GM23338 (cell line): ENCODE measurements at regions not wholly inside any gene's neighbourhood (a gene's known extent, or its start where the extent isn't known, plus 50 kb on each side); places are given as distances from the start of the nearest gene placed in this dataset.

Source experiments
- ATAC-seq: fragments of 200-7000 bp; cut with Tn5 transposase; 3 replicates; pipeline ENCODE4 v1.9.1; 2020
- DNase-seq: peaks from one replicate; pipeline ENCODE4 v3.0.0-alpha.2; 2015; ENCODE audit warnings: low spot score
- H2AFZ ChIP-seq: fragments of 200-600 bp; sonication (generic); 2 replicates; pipeline ENCODE4 v1.8.0; 2016; ENCODE audit warnings: antibody characterized with exemption, mild to moderate bottlenecking, moderate library complexity
- H3F3A ChIP-seq: fragments of 200-600 bp; sonication (generic); replicated peaks from 2 replicates; pipeline ENCODE4 v1.8.0; 2017; ENCODE audit warnings: antibody characterized with exemption, mixed run types, low read depth
- H3K27ac ChIP-seq: fragments of 200-600 bp; sonication (generic); 2 replicates; pipeline ENCODE4 v1.6.1; 2016; ENCODE audit warnings: low read depth
- H3K27me3 ChIP-seq: fragments of 200-600 bp; sonication (generic); 2 replicates; pipeline ENCODE4 v1.8.0; 2016; ENCODE audit warnings: mild to moderate bottlenecking, mixed run types, moderate library complexity; ENCODE audit not compliant: insufficient read depth
- H3K36me3 ChIP-seq: fragments of 200-600 bp; sonication (generic); 2 replicates; pipeline ENCODE4 v1.8.0; 2016; ENCODE audit warnings: mild to moderate bottlenecking; ENCODE audit not compliant: insufficient read depth
- H3K4me1 ChIP-seq: fragments of 200-600 bp; sonication (generic); 2 replicates; pipeline ENCODE4 v1.8.0; 2016; ENCODE audit warnings: mild to moderate bottlenecking, moderate library complexity; ENCODE audit not compliant: insufficient read depth
- H3K4me2 ChIP-seq: fragments of 200-600 bp; sonication (generic); 2 replicates; pipeline ENCODE4 v1.7.1; 2017; ENCODE audit warnings: mixed run types
- H3K4me3 ChIP-seq: fragments of 200-600 bp; sonication (generic); 2 replicates; pipeline ENCODE4 v1.6.1; 2016; ENCODE audit warnings: mixed run types
- H3K79me2 ChIP-seq: fragments of 200-600 bp; sonication (generic); replicated peaks from 2 replicates; pipeline ENCODE4 v1.8.0; 2017; ENCODE audit warnings: mild to moderate bottlenecking; ENCODE audit not compliant: insufficient read depth
- H3K9me2 ChIP-seq: fragments of 200-600 bp; sonication (generic); 2 replicates; pipeline ENCODE4 v1.8.0; 2017; ENCODE audit not compliant: insufficient read depth
- H4K20me1 ChIP-seq: fragments of 200-600 bp; sonication (generic); replicated peaks from 2 replicates; pipeline ENCODE4 v1.8.0; 2017; ENCODE audit warnings: mild to moderate bottlenecking; ENCODE audit not compliant: insufficient read depth
- H3K27ac Mint-ChIP-seq: 2 replicates; pipeline ENCODE4 v1.8.0; 2020; ENCODE audit warnings: inconsistent platforms, mild to moderate bottlenecking, moderate library complexity, mixed read lengths
- H3K27me3 Mint-ChIP-seq: 3 replicates; pipeline ENCODE4 v1.8.0; 2022; ENCODE audit warnings: low read depth, mild to moderate bottlenecking, moderate library complexity, mixed read lengths, inconsistent platforms; ENCODE audit not compliant: insufficient read depth, poor library complexity
- H3K36me3 Mint-ChIP-seq: 3 replicates; pipeline ENCODE4 v1.8.0; 2021; ENCODE audit warnings: low read depth, mild to moderate bottlenecking, inconsistent platforms, moderate library complexity, mixed read lengths
- H3K4me1 Mint-ChIP-seq: 3 replicates; pipeline ENCODE4 v1.8.0; 2020; ENCODE audit warnings: mild to moderate bottlenecking, inconsistent platforms, mixed read lengths
- H3K4me3 Mint-ChIP-seq: 3 replicates; pipeline ENCODE4 v1.8.0; 2021; ENCODE audit warnings: moderate library complexity, mild to moderate bottlenecking, inconsistent platforms, mixed read lengths
- H3K9me3 Mint-ChIP-seq: 3 replicates; pipeline ENCODE4 v1.8.0; 2020; ENCODE audit warnings: moderate library complexity, mild to moderate bottlenecking, inconsistent platforms, mixed read lengths
- CREB1 ChIP-seq: fragments of 250-450 bp; sonication (Bioruptor Pico); IDR thresholded peaks from 2 replicates; pipeline ENCODE4 v1.5.0; 2020; ENCODE audit warnings: low read depth, mild to moderate bottlenecking, moderate library complexity
- EZH2phosphoT487 ChIP-seq: fragments of 200-600 bp; sonication (generic); IDR thresholded peaks from one replicate; pipeline ENCODE4 v1.8.1; 2018; ENCODE audit warnings: antibody characterized with exemption; ENCODE audit not compliant: unreplicated experiment
- POLR2AphosphoS5 ChIP-seq: IDR thresholded peaks from 2 replicates; pipeline ENCODE4 v1.6.1; 2016; ENCODE audit warnings: antibody characterized with exemption, low read depth
- ZNF114 ChIP-seq: fragments of 250-450 bp; sonication (Bioruptor Pico); IDR thresholded peaks from 2 replicates; pipeline ENCODE4 v1.5.0; 2020; ENCODE audit warnings: mild to moderate bottlenecking, moderate library complexity
- ZNF331 ChIP-seq: fragments of 250-450 bp; sonication (Bioruptor Pico); IDR thresholded peaks from 2 replicates; pipeline ENCODE4 v1.5.0; 2020; ENCODE audit warnings: low read depth, mild to moderate bottlenecking, moderate library complexity
- TF ChIP-seq, protein P1 (sequence below), 2 experiments: fragments of 200-600 bp in 1 of 2; sonication (generic) in 1 of 2; conservative IDR thresholded peaks; 2 replicates each; pipeline versions ENCODE4 v1.5.1 to v1.6.1; 2016 to 2017; ENCODE audit warnings: antibody characterized with exemption in 2 of 2, low read depth in 2 of 2, mild to moderate bottlenecking in 2 of 2, moderate library complexity in 1 of 2
- TF ChIP-seq, protein P2 (sequence below): IDR thresholded peaks from one replicate; pipeline ENCODE4 v1.6.1; 2018; ENCODE audit warnings: antibody characterized with exemption; ENCODE audit not compliant: unreplicated experiment

DNA sequence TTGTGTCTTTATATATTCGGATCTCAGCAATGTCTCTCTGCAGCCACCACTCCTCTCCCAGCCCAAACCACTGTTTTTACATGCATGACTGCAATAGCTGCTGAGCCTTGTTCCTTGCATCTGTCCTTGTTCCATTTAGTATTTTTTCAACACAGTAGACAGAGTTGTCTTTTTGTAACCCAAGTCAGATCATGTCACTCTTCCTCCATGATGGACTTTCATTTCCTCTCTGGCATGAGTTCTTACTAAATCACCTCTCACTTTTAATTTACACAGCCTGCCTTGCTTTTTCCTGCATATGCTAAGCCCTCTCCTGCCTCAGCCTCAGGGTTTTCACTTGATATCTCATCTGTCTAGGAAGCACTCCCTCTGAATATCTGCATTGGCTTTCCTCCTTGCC lies 353.2 kb downstream of the HGF start (continued):
- TF ChIP-seq, protein P1, sequence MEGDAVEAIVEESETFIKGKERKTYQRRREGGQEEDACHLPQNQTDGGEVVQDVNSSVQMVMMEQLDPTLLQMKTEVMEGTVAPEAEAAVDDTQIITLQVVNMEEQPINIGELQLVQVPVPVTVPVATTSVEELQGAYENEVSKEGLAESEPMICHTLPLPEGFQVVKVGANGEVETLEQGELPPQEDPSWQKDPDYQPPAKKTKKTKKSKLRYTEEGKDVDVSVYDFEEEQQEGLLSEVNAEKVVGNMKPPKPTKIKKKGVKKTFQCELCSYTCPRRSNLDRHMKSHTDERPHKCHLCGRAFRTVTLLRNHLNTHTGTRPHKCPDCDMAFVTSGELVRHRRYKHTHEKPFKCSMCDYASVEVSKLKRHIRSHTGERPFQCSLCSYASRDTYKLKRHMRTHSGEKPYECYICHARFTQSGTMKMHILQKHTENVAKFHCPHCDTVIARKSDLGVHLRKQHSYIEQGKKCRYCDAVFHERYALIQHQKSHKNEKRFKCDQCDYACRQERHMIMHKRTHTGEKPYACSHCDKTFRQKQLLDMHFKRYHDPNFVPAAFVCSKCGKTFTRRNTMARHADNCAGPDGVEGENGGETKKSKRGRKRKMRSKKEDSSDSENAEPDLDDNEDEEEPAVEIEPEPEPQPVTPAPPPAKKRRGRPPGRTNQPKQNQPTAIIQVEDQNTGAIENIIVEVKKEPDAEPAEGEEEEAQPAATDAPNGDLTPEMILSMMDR (conservative IDR thresholded peaks at IDR 0.05; ENCODE audit: low read depth in 2 of 2) = no peak
- TF ChIP-seq, protein P2, sequence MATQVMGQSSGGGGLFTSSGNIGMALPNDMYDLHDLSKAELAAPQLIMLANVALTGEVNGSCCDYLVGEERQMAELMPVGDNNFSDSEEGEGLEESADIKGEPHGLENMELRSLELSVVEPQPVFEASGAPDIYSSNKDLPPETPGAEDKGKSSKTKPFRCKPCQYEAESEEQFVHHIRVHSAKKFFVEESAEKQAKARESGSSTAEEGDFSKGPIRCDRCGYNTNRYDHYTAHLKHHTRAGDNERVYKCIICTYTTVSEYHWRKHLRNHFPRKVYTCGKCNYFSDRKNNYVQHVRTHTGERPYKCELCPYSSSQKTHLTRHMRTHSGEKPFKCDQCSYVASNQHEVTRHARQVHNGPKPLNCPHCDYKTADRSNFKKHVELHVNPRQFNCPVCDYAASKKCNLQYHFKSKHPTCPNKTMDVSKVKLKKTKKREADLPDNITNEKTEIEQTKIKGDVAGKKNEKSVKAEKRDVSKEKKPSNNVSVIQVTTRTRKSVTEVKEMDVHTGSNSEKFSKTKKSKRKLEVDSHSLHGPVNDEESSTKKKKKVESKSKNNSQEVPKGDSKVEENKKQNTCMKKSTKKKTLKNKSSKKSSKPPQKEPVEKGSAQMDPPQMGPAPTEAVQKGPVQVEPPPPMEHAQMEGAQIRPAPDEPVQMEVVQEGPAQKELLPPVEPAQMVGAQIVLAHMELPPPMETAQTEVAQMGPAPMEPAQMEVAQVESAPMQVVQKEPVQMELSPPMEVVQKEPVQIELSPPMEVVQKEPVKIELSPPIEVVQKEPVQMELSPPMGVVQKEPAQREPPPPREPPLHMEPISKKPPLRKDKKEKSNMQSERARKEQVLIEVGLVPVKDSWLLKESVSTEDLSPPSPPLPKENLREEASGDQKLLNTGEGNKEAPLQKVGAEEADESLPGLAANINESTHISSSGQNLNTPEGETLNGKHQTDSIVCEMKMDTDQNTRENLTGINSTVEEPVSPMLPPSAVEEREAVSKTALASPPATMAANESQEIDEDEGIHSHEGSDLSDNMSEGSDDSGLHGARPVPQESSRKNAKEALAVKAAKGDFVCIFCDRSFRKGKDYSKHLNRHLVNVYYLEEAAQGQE = no peak
- TF ChIP-seq ZNF114 (CRISPR knock-in tag) = no peak
- TF ChIP-seq POLR2AphosphoS5 = no peak
- TF ChIP-seq ZNF331 = no peak

DNA sequence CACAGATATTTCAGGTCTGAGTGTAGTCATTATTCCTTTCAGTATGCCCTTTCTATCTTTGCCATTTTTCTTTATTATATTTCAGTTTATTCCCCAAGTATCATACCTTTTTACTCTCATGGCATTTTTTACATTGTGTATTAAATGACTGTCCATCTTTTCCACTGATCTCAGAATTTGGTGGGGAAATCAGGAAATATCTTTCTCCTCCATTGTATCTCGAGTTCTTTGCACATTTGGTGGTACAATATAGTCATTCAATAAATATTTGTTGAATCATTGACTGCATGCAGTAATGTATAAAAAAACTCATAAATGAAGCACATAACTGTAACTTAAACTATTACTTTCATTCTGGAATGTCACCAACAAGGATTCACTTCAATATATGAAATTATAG lies 354.7 kb downstream of the HGF start:
- no peaks in the 10 kb centered on the region for H3K36me3 Mint-ChIP-seq
- H3K27ac ChIP-seq = no peak overlapping the region
- TF ChIP-seq CREB1 (CRISPR knock-in tag) = no peak
- TF ChIP-seq POLR2AphosphoS5 = no peak
- no peak overlapping the region for H2AFZ ChIP-seq
- peaks cover 21% of the 10 kb centered on the region for H3K4me1 Mint-ChIP-seq
- no peak overlapping the region for H3K4me2 ChIP-seq
- H3F3A ChIP-seq = no peaks in the 10 kb centered on the region
- H3K36me3 ChIP-seq = no peaks in the 10 kb centered on the region
- H3K4me3 Mint-ChIP-seq = no peak overlapping the region
- H3K27me3 Mint-ChIP-seq = no peaks in the 10 kb centered on the region
- no peaks in the 10 kb centered on the region for H3K9me3 Mint-ChIP-seq
- ATAC-seq (no peak), DNase-seq (no peak)
- peaks cover 11% of the 10 kb centered on the region for H3K4me1 ChIP-seq
- H3K79me2 ChIP-seq = no peaks in the 10 kb centered on the region
- H3K27ac Mint-ChIP-seq = no peak overlapping the region
- H3K4me3 ChIP-seq = no peak overlapping the region
- no peaks in the 10 kb centered on the region for H3K9me2 ChIP-seq
- H4K20me1 ChIP-seq = no peaks in the 10 kb centered on the region
- no peaks in the 10 kb centered on the region for H3K27me3 ChIP-seq

DNA sequence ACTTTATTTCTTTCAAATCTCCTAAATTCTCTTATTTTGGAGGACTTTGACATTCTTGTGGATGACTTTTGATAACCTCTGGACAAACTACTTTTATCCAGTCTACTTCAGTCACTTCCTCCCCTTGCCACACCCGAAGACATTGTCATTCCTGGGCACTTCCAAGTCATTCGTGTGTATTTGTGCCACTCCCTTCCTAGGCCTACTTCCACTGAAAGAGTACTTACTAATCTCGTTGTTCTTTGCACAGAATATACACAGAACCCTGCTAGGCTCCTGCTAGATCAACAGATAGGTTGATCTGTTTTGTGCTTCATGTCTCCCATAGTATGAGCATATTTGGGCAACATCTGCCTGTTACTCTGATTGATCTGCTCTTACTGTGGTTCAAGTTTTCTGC lies 355.4 kb downstream of the HGF start:
- Histone ChIP-seq H3K36me3 (no peaks in the 10 kb centered on the region), H3K27ac (no peak overlapping the region), H3K4me3 (no peak overlapping the region), H3K9me2 (no peaks in the 10 kb centered on the region), H4K20me1 (no peaks in the 10 kb centered on the region), H3K27me3 (no peaks in the 10 kb centered on the region), H3F3A (no peaks in the 10 kb centered on the region), H2AFZ (no peak overlapping the region), H3K4me1 (peaks cover 16% of the 10 kb centered on the region), H3K4me2 (no peak overlapping the region), H3K79me2 (no peaks in the 10 kb centered on the region)
- peaks cover 21% of the 10 kb centered on the region for H3K4me1 Mint-ChIP-seq
- no peaks in the 10 kb centered on the region for H3K27me3 Mint-ChIP-seq
- DNase-seq (no peak), ATAC-seq (no peak)
- no peak overlapping the region for H3K4me3 Mint-ChIP-seq
- H3K27ac Mint-ChIP-seq = no peak overlapping the region
- H3K9me3 Mint-ChIP-seq = no peaks in the 10 kb centered on the region
- no peaks in the 10 kb centered on the region for H3K36me3 Mint-ChIP-seq
- TF ChIP-seq EZH2phosphoT487 = no peak
- no peak for TF ChIP-seq CREB1 (CRISPR knock-in tag)
- TF ChIP-seq, protein P1 (conservative IDR thresholded peaks at IDR 0.05; ENCODE audit: low read depth in 2 of 2) = no peak
